ENCODE measurements at regions not wholly inside any gene's neighbourhood (a gene's known extent, or its start where the extent isn't known, plus 50 kb on each side); places are given as distances from the start of the nearest gene placed in this dataset.

- no peak for TF ChIP-seq CTCF (conservative IDR thresholded peaks at IDR 0.05 in 1 of 2, IDR thresholded peaks at IDR 0.05 in 1 of 2; ENCODE audit: low read depth in 1 of 2, low read length in 2 of 2)
- TF ChIP-seq EZH2 (IDR thresholded peaks at IDR 0.05; ENCODE audit: low read length, missing control alignments): no peak
These were observed 156.3 kb upstream of the CACNA2D1 start for GRCh38 chr7:82599895-82600294.

Measured in fibroblast of lung (primary cell).